ENCODE measurements at regions not wholly inside any gene's neighbourhood (a gene's known extent, or its start where the extent isn't known, plus 50 kb on each side); places are given as distances from the start of the nearest gene placed in this dataset.

GRCh38 chr13:50071379-50071778 is 56.1 kb downstream of the KCNRG start:
- no peak overlapping the region for H3K4me3 ChIP-seq (ENCODE audit: low read depth, low read length)
- no peaks in the 10 kb centered on the region for H3K36me3 ChIP-seq (ENCODE audit: control insufficient read depth, insufficient read depth, low read length)
- no peak for TF ChIP-seq CTCF (IDR thresholded peaks at IDR 0.05; ENCODE audit: insufficient read depth, low read length, severe bottlenecking)
- DNase-seq (ENCODE audit: low read depth): peak; percentile 27
- FAIRE-seq: no peak
- H3K27me3 ChIP-seq (ENCODE audit: control insufficient read depth, insufficient read depth, low read length): no peaks in the 10 kb centered on the region

GRCh38 chr13:50072676-50073075 is 57.4 kb downstream of the KCNRG start:
- DNase-seq (ENCODE audit: low read depth) (no peak), FAIRE-seq (no peak)
- Histone ChIP-seq H3K27me3 (ENCODE audit: control insufficient read depth, insufficient read depth, low read length) (no peaks in the 10 kb centered on the region), H3K36me3 (ENCODE audit: control insufficient read depth, insufficient read depth, low read length) (no peaks in the 10 kb centered on the region), H3K4me3 (ENCODE audit: low read depth, low read length) (no peak overlapping the region)
- TF ChIP-seq CTCF (IDR thresholded peaks at IDR 0.05; ENCODE audit: insufficient read depth, low read length, severe bottlenecking): no peak

GRCh38 chr13:50073340-50073739 is 58.1 kb downstream of the KCNRG start:
- H3K4me3 ChIP-seq (ENCODE audit: low read depth, low read length): no peak overlapping the region
- DNase-seq (ENCODE audit: low read depth) (peak; percentile 6), FAIRE-seq (no peak)
- no peak for TF ChIP-seq CTCF (IDR thresholded peaks at IDR 0.05; ENCODE audit: insufficient read depth, low read length, severe bottlenecking)
- H3K36me3 ChIP-seq (ENCODE audit: control insufficient read depth, insufficient read depth, low read length): no peaks in the 10 kb centered on the region
- no peaks in the 10 kb centered on the region for H3K27me3 ChIP-seq (ENCODE audit: control insufficient read depth, insufficient read depth, low read length)

GRCh38 chr13:50074843-50075242 is 59.6 kb downstream of the KCNRG start:
- no peak for TF ChIP-seq CTCF (IDR thresholded peaks at IDR 0.05; ENCODE audit: insufficient read depth, low read length, severe bottlenecking)
- DNase-seq (ENCODE audit: low read depth) (peak; percentile 9), FAIRE-seq (no peak)
- Histone ChIP-seq H3K36me3 (ENCODE audit: control insufficient read depth, insufficient read depth, low read length) (no peaks in the 10 kb centered on the region), H3K4me3 (ENCODE audit: low read depth, low read length) (no peak overlapping the region), H3K27me3 (ENCODE audit: control insufficient read depth, insufficient read depth, low read length) (no peaks in the 10 kb centered on the region)

GRCh38 chr13:50075619-50076097 is 60.4 kb downstream of the KCNRG start:
- Histone ChIP-seq H3K36me3 (ENCODE audit: control insufficient read depth, insufficient read depth, low read length) (no peaks in the 10 kb centered on the region), H3K27me3 (ENCODE audit: control insufficient read depth, insufficient read depth, low read length) (no peaks in the 10 kb centered on the region), H3K4me3 (ENCODE audit: low read depth, low read length) (no peak overlapping the region)
- TF ChIP-seq CTCF (IDR thresholded peaks at IDR 0.05; ENCODE audit: insufficient read depth, low read length, severe bottlenecking): no peak
- FAIRE-seq (no peak), DNase-seq (ENCODE audit: low read depth) (peak; percentile 30)

- peak; percentile 13 for DNase-seq (ENCODE audit: low read depth)
- H3K27me3 ChIP-seq (ENCODE audit: control insufficient read depth, insufficient read depth, low read length): no peaks in the 10 kb centered on the region
- H3K36me3 ChIP-seq (ENCODE audit: control insufficient read depth, insufficient read depth, low read length): no peaks in the 10 kb centered on the region
- no peak for FAIRE-seq
- H3K4me3 ChIP-seq (ENCODE audit: low read depth, low read length): no peak overlapping the region
- TF ChIP-seq CTCF (IDR thresholded peaks at IDR 0.05; ENCODE audit: insufficient read depth, low read length, severe bottlenecking): no peak
Observed at GRCh38 chr13:50077431-50077830, 62.2 kb downstream of the KCNRG start.

Measured in bronchial epithelial cell (primary cell).